Mesothelial cell of epicardium (in vitro differentiated cells): ENCODE measurements at regions not wholly inside any gene's neighbourhood (a gene's known extent, or its start where the extent isn't known, plus 50 kb on each side); places are given as distances from the start of the nearest gene placed in this dataset.

ENCODE experiments used
- DNase-seq, 2 experiments: peaks; one replicate each; pipeline ENCODE4 v3.0.0; 2021; ENCODE audit warnings: low spot score in 2 of 2; ENCODE audit not compliant: unreplicated experiment in 2 of 2
- H3K27ac Mint-ChIP-seq: 2 replicates; pipeline ENCODE4 v1.8.0; 2021; ENCODE audit warnings: mixed read lengths
- H3K27me3 Mint-ChIP-seq: 2 replicates; pipeline ENCODE4 v1.8.0; 2021; ENCODE audit warnings: low read depth, mixed read lengths
- H3K36me3 Mint-ChIP-seq: 2 replicates; pipeline ENCODE4 v1.8.0; 2021; ENCODE audit warnings: mixed read lengths
- H3K4me1 Mint-ChIP-seq: 2 replicates; pipeline ENCODE4 v1.8.0; 2021; ENCODE audit warnings: mixed read lengths
- H3K4me3 Mint-ChIP-seq: 2 replicates; pipeline ENCODE4 v1.8.0; 2021; ENCODE audit warnings: mild to moderate bottlenecking, moderate library complexity, mixed read lengths
- H3K9me3 Mint-ChIP-seq: 2 replicates; pipeline ENCODE4 v1.8.0; 2021; ENCODE audit warnings: mixed read lengths
- TF ChIP-seq, protein P1 (sequence below): fragments of 200-600 bp; sonication (generic); IDR thresholded peaks from one replicate; pipeline ENCODE4 v1.5.0; 2021; ENCODE audit warnings: antibody characterized with exemption; ENCODE audit not compliant: unreplicated experiment

DNA sequence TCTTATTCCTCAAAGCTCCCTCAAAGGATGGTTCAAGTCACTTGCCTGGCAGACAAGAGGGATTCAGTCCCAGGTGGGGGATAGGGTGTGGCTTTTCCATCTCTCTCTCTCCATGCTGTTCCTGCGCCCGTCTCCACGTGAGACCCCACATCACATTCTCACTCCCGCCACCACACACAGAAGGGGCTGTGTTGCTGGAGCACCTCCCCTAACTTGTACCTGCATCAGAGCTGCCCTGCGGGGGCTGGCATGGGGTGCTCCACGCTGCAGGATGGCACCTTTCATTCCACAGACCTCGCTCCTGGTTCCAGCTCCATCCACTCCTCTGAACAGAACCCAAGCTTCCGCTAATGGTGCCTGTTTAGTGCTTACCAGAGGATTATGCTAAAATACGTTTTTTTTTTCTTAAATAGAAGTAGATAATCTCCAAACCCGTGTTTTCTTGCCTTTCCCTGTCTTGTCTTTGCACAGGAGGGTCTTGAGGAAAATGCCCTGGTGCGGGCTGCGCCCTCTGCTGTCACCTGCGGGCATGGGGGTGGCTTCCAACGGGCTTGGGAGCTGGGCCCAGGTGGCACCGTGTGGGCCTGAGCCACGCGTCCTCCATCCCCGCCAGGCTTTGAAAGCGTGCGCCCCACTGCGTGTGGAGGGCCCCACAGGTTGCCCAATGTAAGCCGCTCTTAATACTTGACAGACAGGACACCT is 985.6 kb downstream of the BRD1 start:
- no peaks in the 10 kb centered on the region for H3K36me3 Mint-ChIP-seq
- H3K4me3 Mint-ChIP-seq = no peak overlapping the region
- H3K27ac Mint-ChIP-seq = no peak overlapping the region
- TF ChIP-seq, protein P1, sequence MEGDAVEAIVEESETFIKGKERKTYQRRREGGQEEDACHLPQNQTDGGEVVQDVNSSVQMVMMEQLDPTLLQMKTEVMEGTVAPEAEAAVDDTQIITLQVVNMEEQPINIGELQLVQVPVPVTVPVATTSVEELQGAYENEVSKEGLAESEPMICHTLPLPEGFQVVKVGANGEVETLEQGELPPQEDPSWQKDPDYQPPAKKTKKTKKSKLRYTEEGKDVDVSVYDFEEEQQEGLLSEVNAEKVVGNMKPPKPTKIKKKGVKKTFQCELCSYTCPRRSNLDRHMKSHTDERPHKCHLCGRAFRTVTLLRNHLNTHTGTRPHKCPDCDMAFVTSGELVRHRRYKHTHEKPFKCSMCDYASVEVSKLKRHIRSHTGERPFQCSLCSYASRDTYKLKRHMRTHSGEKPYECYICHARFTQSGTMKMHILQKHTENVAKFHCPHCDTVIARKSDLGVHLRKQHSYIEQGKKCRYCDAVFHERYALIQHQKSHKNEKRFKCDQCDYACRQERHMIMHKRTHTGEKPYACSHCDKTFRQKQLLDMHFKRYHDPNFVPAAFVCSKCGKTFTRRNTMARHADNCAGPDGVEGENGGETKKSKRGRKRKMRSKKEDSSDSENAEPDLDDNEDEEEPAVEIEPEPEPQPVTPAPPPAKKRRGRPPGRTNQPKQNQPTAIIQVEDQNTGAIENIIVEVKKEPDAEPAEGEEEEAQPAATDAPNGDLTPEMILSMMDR = no peak
- H3K9me3 Mint-ChIP-seq = no peaks in the 10 kb centered on the region
- H3K4me1 Mint-ChIP-seq = no peaks in the 10 kb centered on the region
- no peak for DNase-seq
- H3K27me3 Mint-ChIP-seq = peaks cover 18% of the 10 kb centered on the region

DNA sequence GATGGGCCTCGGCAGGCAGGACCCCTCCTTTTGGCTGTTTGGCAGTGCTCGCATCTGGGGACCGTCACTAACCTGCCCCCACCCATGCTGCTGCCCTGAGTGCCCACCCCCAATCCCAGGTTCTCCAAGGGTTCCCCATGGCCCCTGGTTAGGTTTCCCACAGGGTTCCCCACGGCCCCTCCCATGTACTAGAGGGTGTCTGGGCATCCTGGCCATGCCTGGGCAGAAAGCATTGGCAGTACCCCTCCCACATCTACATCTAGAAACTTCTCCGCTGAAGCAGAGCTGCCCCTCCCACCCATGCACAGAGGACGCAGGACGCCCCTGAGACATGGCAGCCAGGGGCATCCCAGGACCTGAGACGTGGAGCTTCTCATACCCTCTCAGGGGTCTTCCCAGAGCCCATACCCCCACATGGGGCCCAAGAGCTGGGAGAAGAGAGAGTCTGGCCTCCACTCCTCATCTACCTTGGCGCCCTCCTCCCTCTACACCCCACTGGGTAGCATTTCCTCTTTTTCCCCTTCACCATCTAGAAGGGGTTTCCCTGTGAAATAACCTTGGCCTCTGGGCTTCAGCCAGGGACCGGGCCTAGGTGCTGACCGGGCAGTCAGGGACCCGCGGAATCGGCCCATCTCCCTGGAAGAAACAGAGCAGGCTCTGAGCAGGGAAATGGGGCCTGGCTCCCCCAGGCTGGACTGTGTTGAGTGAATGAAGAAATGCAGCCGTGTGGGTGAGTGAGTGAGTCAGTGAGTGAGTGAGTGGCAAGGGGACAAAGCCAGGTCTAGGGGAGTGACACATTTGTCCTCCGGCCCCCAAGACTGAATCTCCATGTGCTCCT is 987.3 kb downstream of the BRD1 start:
- no peaks in the 10 kb centered on the region for H3K4me1 Mint-ChIP-seq
- no peaks in the 10 kb centered on the region for H3K9me3 Mint-ChIP-seq
- DNase-seq = no peak
- H3K4me3 Mint-ChIP-seq = no peak overlapping the region
- no peaks in the 10 kb centered on the region for H3K36me3 Mint-ChIP-seq
- peaks cover 18% of the 10 kb centered on the region for H3K27me3 Mint-ChIP-seq
- H3K27ac Mint-ChIP-seq = no peak overlapping the region
- TF ChIP-seq, protein P1 = no peak

DNA sequence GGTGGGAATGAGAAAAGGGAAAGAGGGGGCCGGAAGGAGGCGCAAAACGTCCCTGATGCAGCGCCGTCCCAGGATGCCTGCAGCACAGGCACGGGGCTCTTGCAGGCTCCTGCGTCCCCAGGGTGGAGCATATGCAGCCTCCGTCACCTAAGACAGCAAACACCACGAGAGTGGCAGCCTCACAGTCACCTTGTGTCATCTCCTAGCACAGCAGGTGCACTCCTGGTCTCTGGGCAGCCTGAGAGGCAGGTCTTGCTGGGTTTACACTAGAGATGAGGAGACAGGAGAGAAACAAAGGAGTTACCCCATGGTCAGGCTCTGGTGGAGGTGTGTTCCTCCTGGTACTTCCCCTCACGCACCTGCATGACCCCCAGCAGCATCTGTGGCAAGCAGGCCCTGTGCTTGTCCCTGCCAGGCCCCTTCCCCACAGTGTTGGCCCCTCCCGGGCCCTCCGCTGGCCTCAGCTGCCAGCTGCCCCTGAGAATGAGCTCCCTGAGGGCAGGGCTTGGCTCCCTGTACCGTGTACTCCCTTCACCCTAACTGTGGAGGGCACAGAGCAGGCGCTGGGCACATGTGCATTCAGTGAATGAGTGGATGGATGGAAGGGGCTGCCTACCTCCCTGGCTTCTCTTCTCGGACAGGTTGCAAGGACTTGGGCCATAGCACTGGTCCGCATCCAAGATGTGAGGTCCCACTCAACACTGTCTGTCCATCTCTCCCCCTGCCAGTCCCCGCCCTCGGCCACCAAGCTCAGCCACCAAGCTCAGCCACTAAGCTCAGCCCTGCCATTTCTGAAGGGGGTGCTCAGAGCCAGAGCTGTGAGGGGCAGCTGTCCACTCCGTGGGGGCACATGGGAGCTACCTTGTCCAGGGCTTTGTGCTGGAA is 988.6 kb downstream of the BRD1 start:
- peaks cover 13% of the 10 kb centered on the region for H3K27me3 Mint-ChIP-seq
- TF ChIP-seq, protein P1 = no peak
- H3K4me3 Mint-ChIP-seq = no peak overlapping the region
- no peak for DNase-seq
- H3K27ac Mint-ChIP-seq = no peak overlapping the region
- H3K36me3 Mint-ChIP-seq = no peaks in the 10 kb centered on the region
- H3K9me3 Mint-ChIP-seq = no peaks in the 10 kb centered on the region
- no peaks in the 10 kb centered on the region for H3K4me1 Mint-ChIP-seq

DNA sequence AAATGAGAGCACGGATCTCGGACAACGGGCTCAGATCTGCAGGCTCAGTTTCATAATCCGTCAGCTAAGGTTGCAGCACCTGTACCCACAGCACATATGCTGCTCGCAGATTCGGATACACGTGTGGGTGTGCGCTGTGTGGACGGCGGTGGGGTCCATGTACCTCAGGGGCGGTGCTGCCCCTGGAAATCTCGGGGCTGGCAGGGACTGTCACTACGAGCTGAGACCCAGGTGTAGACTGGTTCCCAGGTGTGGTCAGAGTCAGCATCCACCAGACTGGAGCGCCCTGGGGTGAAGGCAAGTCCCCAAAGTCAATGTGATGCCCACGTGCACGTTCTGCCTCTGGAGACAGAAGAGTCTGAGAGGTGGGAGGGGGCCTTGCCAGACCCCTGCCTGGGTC is 989.3 kb downstream of the BRD1 start:
- TF ChIP-seq, protein P1 = no peak
- no peaks in the 10 kb centered on the region for H3K36me3 Mint-ChIP-seq
- H3K27ac Mint-ChIP-seq = no peak overlapping the region
- H3K9me3 Mint-ChIP-seq = no peaks in the 10 kb centered on the region
- no peaks in the 10 kb centered on the region for H3K4me1 Mint-ChIP-seq
- no peak overlapping the region for H3K4me3 Mint-ChIP-seq
- no peak for DNase-seq
- H3K27me3 Mint-ChIP-seq = peaks cover 13% of the 10 kb centered on the region

DNA sequence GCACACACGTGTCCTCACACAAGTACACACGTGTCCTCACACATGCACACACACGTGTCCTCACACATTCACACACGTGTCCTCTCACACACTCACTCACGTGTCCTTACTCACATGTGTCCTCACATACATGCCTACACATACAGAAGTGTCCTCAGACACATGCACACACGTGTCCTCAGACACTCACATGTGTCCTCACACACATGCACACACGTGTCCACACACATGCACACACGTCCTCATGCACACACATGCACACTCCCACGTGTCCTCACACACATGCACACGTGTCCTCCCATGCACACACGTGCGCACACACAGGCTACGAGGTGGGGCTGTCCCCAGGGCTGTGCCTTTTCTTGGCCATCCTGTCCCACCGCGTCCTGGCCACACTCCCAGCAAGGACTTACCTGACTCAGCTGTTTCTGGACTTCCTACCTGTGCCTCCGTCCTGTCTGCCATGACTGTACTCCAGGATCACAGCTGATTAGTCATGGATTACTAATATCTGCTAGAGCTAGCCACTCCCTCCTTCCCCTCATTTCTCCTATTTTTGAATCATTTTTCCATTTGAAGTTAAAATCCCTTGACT is 990.2 kb downstream of the BRD1 start:
- TF ChIP-seq, protein P1 = no peak
- H3K36me3 Mint-ChIP-seq = no peaks in the 10 kb centered on the region
- peaks cover 9% of the 10 kb centered on the region for H3K27me3 Mint-ChIP-seq
- no peak for DNase-seq
- no peak overlapping the region for H3K27ac Mint-ChIP-seq
- H3K4me3 Mint-ChIP-seq = no peak overlapping the region
- peaks cover 6% of the 10 kb centered on the region for H3K9me3 Mint-ChIP-seq
- no peaks in the 10 kb centered on the region for H3K4me1 Mint-ChIP-seq
